Kidney tubule cell (primary cell): ENCODE measurements at regions not wholly inside any gene's neighbourhood (a gene's known extent, or its start where the extent isn't known, plus 50 kb on each side); places are given as distances from the start of the nearest gene placed in this dataset.
"Not testable (repeated sequence)": the region's sequence is repeated elsewhere in the genome, so short reads cannot be mapped to it uniquely, and the experiment has no call there.

Experiments
- DNase-seq: peaks from one replicate; pipeline ENCODE4 v3.0.0-alpha.2; 2018; ENCODE audit warnings: low spot score

DNA sequence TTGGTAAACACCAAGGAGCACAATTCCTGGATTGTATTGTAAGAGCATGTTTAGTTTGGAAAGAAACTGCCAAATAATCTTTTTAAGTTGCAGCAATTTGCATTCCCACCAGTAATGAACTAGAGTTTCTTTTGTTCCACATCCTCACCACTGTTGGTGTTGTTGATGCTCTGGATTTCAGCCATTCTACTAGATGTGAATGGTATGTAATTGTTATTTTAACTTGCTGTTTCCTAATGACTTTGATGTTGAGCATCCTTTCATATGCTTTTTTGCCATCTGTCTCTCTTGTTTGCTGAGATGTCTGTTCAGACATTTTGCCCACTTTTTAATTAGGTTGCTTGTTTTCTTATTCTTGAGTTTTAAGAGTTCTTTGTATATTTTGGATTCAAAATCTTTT, 1654.1 kb downstream of the GRIK2 start:
- no peak for DNase-seq

DNA sequence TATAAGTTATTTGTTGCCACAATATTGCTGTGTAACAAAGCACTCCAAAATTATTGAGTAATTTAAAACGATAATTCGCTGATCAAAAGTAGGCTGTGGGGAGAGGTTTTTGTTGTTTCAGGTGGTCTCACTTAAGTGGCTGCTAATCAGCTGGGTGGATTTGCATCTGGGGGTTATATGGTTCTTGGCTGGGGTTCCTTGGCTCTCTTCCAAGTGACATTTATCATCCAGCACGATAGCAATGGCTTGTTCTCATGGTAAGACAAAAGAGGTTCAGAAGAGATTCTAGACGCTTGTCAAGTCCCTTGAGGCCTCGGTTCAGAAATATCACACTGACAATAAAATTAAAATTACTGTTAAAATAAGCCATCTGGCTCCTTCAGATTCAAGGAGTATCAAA, 1648.8 kb downstream of the GRIK2 start:
- DNase-seq = no peak

DNA sequence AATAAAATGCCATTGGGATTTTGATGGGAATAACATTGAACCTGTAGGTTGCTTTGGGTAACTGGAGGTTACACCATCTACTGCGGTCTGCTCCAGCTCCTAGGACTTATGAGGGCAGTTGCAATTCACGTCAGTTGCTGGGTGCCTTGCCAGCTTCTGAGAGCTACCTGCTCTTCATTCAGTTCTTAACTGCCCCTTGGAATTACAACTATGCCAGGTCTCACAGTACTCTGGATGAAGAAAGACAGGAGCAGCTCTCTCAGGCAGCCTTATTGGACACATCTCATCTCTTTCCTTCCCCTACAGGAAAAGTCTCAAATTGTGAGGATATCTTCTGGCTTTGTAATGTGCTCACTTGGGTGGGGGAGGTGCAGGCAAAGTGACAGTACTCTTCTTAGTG, 1643.3 kb downstream of the GRIK2 start:
- no peak for DNase-seq

DNA sequence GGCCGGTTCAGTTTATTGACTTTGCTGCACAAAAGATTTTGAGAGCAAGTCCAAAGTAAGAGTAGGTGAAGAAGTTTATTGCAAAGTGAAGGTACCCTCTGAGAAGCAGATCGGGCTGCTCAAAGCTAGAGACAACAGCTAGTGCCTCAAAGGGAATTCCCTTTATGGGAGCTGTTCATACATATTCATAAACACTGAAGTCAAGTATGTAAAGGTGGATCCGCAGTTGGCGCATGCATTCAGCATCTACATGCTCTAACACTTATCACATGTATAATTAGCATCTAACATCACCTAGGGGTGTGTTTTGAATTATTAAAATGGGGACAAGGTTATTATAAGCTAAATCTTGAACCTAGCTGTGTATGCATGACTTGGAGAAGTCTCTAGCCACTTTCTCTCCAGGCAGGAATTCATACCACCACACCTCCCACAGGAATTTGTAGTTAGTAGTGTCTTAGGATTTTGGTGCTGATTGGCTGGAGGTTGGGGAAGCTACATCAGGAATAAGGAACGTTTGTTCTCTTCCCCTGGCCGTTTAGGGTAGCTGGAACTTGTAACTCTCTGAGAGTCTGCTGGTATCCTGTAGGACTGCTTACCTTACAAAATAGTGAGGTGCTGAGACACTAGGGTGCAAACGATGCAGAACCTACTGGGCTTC, 1633.9 kb downstream of the GRIK2 start:
- DNase-seq = peak; percentile 3

DNA sequence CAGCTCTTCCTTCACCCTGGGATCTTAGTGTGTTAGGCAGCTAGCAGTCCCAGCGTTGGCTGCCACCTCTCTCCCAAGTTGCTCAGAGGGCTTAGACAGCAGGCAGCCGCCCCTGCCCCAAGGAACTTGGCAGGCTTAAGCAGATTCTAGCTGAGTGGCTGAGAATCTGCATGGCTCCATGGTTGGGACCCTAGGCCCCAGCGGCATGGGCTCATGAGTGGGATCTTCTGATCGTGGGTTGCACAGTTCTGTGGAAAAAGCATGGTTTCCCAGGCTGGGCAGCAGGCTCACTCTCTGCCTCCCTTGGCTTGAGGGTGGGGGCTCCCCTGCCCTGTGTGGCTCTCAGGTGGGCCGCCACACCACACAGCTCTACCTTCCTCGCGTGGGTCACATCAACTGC, 1624.9 kb downstream of the GRIK2 start:
- no peak for DNase-seq

DNA sequence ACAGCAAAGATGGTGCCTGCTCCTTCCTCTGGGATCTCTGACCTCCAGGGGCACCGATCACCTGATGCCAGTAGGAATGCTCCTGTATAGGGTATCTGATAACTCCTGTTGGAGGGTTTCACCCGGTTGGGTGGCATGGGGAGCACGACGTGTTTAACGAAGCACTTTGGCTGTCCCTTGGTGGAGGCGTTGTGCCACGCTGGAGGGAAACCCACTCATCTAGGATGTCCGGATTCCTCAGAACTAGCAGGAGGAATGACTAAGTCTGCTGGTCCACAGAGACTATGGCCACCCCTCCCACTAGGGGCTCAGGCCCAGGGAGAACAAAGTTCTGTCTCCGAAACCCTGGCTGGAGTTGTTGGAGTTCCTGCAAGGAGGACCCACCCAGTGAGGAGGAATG, 1624.4 kb downstream of the GRIK2 start:
- DNase-seq = no peak

DNA sequence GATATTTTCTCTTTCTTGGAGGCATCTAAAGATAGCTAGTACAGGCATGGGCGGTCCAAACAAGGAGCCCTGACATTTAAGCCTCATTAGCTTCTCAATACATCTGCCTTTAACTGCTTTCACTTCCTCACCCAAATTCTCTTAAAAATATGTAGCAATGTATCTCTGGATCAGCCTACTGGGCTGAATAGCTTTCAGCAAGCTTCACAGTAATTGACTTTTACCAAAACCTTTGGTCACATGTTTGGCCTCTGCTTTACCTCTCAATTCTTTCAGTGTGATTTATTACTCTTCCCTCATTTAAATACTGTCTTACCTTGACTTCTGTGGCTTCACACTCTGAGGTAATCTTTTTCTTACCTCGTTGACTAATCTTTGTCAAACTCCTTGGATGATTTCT, 1618.1 kb downstream of the GRIK2 start:
- DNase-seq = no peak

DNA sequence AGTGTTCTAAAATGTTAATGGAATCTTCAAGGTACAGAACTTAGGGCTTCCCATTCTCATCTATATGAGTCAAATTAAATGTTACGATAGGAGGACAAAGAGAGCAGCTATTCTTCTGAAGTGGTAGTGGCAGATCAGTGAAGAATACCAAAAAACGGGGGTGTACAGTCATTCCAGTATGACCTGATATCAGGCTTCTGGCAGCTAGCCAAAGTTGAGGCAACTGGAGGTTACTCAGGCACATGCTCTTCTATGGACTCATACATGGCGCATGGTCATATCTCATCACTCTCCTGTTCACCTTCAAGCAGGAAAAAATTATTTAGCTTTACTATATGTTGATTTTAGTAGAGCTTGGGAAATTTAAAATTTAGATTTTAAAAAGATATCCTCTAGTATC, 1608.8 kb downstream of the GRIK2 start:
- peak; percentile 38 for DNase-seq

DNA sequence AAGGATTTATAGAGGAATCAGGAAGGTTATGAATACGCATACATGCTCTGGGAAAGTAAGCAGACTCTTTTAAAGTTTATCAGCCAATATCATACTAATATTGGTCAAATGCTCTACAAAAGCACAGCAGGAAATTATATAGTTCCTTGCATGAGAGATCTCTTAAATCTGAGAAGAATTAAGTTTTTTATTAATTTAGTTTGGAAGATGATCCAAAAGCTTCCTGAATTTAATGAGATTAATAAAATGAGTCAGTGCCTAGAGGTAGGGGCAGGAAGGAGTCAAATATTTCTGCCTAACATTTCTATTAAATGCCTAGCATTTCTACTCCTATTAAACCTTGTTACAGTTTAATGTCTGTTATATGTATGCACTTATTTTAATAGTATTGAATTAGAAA, 1608.2 kb downstream of the GRIK2 start:
- DNase-seq = no peak

DNA sequence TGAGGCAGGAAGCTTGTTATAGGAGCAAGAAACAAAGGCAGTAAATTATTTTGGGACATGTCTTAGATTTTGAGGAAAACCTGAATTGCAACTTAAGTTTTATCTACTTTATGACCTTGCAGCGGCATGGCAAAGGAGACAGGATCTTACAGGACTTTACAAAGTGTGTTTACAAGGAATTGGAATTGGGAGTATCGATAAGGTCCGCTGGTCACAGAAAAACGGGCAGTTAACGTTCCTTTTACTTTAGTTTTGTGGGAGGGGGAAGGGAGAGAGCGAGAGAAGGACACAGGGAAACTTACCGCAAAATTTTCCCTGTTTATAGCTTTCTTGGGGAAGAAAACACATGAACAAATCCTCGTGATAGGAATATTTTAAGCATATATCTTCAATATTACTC, 1607.2 kb downstream of the GRIK2 start:
- no peak for DNase-seq

DNA sequence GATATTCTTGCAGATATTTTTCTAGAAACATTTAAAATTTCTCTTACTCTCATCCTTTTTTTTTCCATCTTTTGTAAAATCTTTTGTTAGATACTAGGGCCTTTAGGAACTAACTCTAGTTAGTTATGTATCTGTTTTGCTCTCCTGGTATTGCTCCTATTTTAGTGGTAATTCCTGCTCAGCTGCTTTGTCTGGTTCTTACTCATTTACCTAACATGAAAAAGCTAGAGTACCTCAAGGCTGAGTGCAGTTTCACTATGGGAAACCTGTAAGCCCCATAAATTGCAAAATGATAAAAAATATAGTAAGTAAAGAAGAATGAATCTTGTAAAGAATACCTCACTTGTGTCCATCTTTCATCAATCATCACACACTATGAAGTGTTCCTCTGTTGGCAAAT, 1602.0 kb downstream of the GRIK2 start:
- DNase-seq = no peak

DNA sequence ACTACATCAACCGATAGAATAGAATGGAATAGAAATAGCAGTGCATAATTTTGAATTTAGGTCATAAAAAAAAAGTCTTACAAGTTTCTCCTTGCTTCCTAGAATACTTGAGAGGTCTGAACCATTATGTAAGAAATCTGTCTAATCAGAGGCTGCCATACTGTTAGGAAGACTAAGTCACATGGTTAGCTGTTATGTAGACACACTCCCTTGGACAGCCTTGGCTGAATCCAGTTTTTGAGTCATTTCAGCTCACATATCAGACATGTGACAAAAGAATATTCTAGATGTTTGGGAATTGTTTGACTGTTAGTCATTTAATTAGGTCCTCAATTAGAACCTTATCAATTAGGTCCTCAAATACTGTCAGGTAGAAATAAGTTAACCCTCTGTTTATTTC, 1601.4 kb downstream of the GRIK2 start:
- no peak for DNase-seq

DNA sequence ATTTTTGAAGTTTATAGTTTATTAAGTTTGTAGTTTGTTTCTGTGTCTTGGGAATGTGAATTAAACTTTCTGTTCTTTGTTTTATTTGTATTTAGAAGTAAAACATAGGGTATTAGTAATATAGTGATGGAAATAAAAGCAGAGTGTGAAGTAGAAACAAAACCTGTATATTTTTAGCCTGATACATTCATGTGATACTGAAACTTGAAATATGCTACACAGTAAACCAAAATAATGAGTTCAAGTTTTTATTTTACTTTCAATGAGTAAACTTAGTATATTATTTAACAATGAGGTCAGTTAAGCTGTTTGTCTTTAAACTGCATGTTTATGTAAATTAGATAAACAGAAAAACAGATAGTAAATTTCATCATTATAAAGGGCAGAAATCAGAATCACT, 1592.6 kb downstream of the GRIK2 start:
- no peak for DNase-seq

DNA sequence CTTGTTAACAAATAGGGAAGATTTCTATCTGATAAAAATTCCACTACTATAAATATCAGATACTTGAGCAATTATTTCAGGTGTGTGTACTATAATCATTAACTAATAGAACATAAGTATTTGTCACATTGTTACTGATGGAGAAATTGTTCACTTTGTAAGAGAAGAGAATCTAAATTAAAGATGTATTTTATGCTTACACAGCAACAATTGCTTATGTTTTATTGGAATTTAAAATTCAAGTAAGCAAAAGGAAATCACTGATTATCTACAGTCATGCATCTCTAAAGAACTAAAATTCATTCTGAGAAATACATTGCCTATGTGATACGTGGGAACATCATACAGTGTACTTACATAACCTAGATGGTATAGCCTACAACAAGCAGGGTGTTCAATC, 1590.8 kb downstream of the GRIK2 start:
- no peak for DNase-seq

DNA sequence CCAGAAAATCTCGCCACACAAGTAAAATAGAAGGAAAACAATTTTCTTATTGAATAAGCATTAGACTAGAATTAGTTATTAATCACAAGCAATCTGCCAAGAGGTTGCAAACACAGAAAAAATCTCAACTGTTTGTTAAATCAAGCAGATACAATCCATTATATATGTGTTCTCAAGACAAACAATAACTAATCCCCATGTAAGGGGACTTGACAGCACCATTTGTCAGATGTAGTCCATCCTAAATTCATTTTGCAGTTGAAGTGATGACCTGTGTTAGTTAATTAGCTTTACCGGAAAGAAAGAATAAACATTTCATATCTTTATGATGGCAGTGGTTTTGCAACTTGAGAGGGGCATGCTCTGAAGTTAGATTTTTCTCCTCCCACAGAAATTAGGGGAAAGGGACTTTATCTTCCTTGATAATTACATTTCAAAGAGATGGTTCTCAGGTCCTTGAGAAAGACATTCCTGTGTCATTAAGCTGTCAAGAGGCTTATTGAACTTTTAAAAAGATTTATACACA, 1588.0 kb downstream of the GRIK2 start:
- no peak for DNase-seq

DNA sequence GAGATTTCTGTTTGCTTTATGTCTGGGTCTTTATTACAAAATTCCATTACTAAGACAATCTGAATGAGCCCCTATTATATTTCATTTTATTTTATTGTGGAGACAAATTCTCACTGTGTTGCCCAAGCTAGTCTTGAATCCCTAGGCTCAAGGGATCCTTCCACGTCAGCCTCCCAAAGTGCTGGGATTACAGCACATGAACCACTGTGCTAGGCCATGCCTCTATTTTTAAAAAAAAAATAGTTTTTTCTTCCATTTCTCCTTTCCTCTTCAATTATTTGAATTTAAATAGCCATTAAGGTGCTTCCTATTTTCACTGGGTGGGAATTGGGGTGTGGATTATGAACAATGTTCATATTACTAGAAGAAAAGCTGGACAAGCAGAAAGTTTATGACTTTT, 1587.4 kb downstream of the GRIK2 start:
- no peak for DNase-seq

DNA sequence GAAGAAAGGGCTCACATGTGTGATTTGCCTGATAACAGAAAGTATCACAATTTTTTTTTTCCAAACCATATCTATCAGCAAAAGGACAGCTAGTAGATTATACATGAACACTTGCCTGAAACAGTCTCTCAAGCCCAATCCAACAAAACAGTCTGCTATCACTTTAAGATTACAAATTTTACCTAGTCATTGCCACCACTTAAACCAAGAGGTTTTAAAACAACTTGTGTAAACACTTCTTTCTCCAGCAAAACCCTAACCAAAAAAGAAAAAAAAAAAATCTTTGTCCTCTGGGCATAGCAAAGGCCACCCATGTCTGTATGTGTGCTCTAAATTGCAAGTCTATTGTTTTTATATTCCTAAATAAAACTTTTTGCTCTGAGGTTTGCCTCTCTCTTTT, 1568.4 kb downstream of the GRIK2 start:
- DNase-seq = no peak

DNA sequence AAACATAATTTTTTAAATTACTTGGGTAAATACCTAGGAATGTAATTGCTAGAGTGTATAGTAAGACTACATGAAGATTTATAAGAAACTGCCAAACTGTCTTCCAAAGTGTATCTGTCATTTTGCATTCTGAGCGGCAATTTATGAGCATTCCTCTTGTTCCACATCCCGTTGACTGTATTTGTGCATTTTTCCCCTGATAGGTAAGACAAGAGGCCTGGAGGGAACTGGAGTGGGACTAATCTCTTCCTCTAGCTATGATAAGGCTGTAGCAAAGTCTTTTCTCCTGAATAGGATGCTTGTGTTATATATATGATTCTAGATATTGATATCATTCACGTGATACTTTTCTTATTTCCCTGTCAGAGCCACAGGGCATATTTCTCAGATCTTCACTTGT, 1557.5 kb downstream of the GRIK2 start:
- DNase-seq = no peak

DNA sequence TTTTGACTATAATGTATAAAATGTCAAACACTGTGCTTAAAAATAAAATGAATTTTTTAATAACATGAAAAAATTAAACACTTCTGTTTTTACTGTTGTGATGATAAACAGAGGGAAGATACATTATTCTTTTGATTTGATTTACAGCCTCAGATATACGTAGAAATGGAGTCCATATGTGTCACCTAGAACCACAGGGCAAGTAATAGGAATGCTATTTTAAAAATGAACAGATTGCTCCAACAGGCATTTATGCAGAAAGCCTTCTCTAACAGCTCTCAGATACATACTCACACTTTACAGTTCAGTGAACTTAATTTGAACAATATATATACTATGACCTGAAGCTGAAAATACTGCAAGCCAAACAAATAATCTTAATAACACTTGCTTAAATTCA, 1551.0 kb downstream of the GRIK2 start:
- no peak for DNase-seq

DNA sequence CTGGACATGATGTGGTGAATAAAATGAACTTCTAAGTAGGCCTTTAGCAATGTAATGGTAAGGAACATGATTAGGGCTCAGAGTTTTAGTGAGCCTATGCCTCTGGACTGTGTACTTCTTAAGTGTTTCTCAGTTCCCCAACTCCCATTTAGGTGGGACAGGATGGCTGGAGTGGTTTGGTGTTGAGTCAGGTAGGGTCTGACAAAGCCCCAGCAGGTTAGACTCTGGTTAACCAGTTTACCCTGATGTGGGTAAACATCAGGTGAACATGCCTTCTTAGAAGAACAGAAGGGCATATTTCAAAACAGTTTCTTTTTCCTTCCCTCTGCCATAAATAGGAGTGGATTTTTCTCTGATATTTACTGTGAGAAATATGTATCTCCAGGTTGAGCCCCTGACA, 1548.7 kb downstream of the GRIK2 start:
- DNase-seq = no peak

DNA sequence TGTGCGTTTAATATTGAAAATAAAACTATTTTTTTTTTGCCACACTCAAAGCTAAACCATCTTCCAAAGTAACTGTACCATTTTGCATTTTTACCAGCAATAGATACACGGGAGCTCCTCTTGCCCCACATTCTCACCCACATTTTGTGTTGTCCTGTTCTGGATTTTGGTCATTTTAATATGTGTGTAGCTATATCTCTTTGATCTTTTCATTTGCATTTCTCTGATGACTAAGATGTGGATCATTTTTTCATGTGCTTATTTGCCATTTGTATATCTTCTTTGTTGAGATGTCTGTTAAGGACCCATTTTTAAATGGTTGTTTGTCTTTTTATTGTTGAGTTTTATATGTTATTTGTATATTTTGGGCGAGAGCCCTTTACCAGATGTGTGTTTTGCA, 1543.5 kb downstream of the GRIK2 start:
- DNase-seq = no peak

DNA sequence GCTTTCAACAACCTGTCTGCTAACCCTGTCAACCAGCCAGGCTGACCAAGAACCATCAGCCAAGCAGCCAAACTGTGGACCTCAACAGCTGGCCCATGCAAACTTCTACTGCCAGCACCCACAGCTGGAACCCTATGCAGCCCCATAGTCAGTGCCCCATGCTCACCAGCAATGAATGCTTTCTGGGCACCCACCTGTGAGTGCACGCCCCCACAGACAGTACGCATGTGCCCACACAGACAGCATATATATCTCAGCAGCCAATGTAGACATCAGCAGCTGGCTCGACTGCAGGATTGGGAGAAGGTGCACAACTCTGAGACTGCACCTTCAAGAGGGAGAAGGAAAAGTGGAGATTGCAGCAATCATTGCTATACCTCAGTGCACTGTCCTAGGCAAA, 1534.6 kb downstream of the GRIK2 start:
- no peak for DNase-seq

DNA sequence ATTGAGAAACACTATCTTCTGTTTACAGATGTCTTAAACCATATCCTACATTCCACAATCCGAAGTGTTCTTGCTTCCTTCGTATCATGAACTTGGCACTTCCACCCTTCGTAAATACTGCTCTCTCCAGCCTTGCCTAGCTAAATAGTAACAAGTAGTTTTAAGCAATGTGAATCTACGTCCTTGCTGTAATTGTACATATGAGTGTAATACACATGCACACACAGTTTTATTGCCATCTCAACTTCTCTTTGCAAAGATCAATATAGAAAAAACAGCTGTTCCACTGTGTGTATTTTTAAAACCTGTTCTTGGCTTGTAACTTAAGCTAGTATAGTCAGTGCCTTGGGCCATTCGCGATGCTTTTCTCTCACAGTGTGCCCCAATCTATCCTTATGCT, 1524.7 kb downstream of the GRIK2 start:
- DNase-seq = no peak

DNA sequence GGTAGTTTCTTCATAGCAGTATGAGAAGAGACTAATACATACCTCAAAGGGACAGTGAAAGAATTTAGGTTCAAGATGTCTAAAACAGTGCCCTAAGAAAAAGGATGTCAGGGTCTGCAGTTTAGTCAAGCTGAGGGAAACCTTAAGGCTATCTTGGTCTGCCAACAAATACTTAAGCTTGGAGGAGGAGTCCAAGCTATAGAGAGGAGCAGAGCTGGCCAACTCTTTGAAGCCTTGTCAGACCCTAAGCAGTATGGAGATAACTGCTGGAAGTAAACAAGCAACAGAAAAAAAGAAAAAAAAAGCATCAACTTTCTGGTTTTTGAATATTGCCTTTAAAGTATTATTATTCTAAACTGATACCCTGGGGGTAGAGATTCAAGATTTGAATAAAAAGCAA, 1518.1 kb downstream of the GRIK2 start:
- no peak for DNase-seq

DNA sequence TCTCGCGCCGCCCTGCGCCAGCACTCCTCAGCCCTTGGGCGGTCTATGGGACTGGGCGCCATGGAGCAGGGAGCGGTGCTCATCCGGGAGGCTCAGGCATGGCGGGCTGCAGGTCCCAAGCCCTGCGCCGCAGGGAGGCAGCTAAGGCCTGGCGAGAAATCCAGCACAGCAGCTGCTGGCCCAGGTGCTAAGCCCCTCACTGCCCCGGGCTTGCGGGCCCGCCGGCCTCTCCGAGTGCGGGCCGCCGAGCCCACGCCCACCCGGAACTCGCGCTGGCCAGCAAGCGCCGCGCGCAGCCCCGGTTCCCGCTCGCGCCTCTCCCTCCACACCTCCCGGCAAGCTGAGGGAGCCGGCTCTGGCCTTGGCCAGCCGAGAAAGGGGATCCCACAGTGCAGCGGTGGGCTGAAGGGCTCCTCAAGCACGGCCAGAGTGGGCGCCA, 1517.2 kb downstream of the GRIK2 start:
- DNase-seq = not testable (repeated sequence)
